BE2C (cell line): ENCODE measurements at regions not wholly inside any gene's neighbourhood (a gene's known extent, or its start where the extent isn't known, plus 50 kb on each side); places are given as distances from the start of the nearest gene placed in this dataset.

Experiments
- DNase-seq: peaks from one replicate; pipeline ENCODE4 v3.0.0-alpha.2; 2020
- H3K27me3 ChIP-seq: fragments of 250-450 bp; sonication (Bioruptor Pico); 2 replicates; pipeline ENCODE4 v1.5.1; 2020; ENCODE audit warnings: mild to moderate bottlenecking
- H3K36me3 ChIP-seq: fragments of 250-450 bp; sonication (Bioruptor Pico); 2 replicates; pipeline ENCODE4 v1.5.1; 2020; ENCODE audit warnings: mild to moderate bottlenecking
- H3K4me1 ChIP-seq: fragments of 250-450 bp; sonication (Bioruptor Pico); 2 replicates; pipeline ENCODE4 v1.5.1; 2020
- H3K4me3 ChIP-seq: 2 replicates; pipeline ENCODE4 v1.5.1; 2011; ENCODE audit warnings: low read depth, low read length
- H3K9me3 ChIP-seq: fragments of 250-450 bp; sonication (Bioruptor Pico); 2 replicates; pipeline ENCODE4 v1.5.1; 2020
- TF ChIP-seq, protein P1 (sequence below): IDR thresholded peaks from 2 replicates; pipeline ENCODE4 v1.5.1; 2012; ENCODE audit warnings: mild to moderate bottlenecking, low read depth, low read length

DNA sequence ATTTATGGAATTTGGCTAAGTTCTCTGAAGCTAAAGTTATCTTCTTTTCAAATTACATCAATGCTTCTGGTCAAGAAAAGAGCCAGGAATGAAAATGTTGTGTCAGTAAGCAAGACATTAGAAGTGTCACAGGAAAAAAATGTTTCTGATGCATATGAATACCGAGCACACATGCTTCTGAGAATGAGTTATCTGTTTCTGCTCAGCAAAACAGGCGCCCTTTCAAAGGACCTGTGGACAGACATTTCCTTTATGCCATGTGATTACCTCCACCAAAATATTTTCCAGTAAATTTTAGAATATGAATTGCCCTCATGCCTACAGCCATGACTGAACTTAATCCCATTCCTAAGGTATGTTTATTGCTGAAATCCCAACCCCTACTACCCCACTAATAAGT is 55.4 kb upstream of the RNF180 start:
- Histone ChIP-seq H3K4me1 (no peaks in the 10 kb centered on the region), H3K36me3 (no peaks in the 10 kb centered on the region), H3K4me3 (no peak overlapping the region), H3K9me3 (no peaks in the 10 kb centered on the region), H3K27me3 (0 out of 2 replicates have a peak, but pooled peaks cover 4% of the 10 kb centered on the region)
- DNase-seq, result no peak
- TF ChIP-seq, protein P1, sequence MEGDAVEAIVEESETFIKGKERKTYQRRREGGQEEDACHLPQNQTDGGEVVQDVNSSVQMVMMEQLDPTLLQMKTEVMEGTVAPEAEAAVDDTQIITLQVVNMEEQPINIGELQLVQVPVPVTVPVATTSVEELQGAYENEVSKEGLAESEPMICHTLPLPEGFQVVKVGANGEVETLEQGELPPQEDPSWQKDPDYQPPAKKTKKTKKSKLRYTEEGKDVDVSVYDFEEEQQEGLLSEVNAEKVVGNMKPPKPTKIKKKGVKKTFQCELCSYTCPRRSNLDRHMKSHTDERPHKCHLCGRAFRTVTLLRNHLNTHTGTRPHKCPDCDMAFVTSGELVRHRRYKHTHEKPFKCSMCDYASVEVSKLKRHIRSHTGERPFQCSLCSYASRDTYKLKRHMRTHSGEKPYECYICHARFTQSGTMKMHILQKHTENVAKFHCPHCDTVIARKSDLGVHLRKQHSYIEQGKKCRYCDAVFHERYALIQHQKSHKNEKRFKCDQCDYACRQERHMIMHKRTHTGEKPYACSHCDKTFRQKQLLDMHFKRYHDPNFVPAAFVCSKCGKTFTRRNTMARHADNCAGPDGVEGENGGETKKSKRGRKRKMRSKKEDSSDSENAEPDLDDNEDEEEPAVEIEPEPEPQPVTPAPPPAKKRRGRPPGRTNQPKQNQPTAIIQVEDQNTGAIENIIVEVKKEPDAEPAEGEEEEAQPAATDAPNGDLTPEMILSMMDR, result no peak

DNA sequence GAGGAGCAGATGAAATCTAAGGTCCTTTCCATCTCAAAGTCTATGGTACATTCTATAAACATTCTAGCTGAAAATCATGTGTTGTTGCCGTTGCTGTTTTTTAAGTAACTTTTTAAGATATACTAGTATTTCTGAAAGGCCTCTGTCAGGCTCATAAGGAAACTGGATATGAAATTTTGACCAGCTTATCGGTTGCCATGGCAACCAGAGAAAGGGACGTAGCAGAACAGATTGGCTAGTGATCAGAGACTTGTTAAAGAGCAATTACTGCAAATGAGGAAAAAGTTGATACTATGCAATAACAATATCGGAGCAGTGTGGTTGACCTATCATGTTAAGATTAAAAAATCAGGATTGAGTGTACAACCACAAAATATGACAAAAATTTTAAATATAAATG is 57.0 kb upstream of the RNF180 start:
- Histone ChIP-seq H3K27me3 (0 out of 2 replicates have a peak, but pooled peaks cover 4% of the 10 kb centered on the region), H3K9me3 (no peaks in the 10 kb centered on the region), H3K4me3 (no peak overlapping the region), H3K4me1 (no peaks in the 10 kb centered on the region), H3K36me3 (no peaks in the 10 kb centered on the region)
- DNase-seq, result no peak
- TF ChIP-seq, protein P1, result no peak

DNA sequence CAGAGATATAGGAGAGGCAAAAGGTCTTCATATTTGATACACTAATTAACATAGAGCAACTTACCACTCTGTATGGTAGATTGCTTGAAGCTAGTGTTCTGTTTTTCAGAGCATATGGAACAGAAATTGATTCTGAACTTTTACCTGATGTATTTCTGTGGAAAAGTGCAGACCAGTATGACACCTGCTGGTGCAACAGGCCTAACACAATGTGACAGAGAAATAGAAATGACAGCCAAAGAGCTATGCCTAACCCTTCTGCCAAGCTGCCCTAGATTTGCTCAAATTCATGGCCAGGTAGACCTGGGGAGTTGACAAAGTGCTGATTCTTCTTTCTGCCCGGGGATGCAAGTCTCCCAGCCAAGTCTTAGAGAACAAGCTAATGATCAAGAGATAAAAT is 65.4 kb upstream of the RNF180 start:
- H3K4me3 ChIP-seq, result no peak overlapping the region
- H3K36me3 ChIP-seq, result no peaks in the 10 kb centered on the region
- DNase-seq, result no peak
- no peaks in the 10 kb centered on the region for H3K9me3 ChIP-seq
- no peaks in the 10 kb centered on the region for H3K27me3 ChIP-seq
- no peaks in the 10 kb centered on the region for H3K4me1 ChIP-seq
- TF ChIP-seq, protein P1, result no peak

DNA sequence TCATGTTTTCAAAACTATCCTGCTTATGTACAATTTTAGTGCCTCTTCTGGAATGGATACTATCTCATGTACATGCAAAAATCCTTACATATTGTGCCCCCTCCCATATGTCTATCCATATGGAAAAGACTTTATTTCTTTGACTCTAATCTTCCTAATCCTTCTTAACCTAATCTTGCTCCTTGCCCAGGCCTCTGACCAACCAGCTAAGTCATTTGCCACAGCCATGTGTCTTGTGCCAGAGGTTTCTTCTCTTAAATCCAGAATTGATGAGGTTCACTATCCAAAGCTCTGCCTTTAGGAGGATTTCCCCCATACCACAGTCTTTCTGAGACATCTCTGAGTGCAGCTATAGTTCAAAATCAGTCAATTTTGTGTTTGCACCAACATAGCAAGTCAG is 68.9 kb upstream of the RNF180 start:
- TF ChIP-seq, protein P1, result no peak
- DNase-seq, result no peak
- no peaks in the 10 kb centered on the region for H3K36me3 ChIP-seq
- no peaks in the 10 kb centered on the region for H3K9me3 ChIP-seq
- H3K4me1 ChIP-seq, result no peaks in the 10 kb centered on the region
- H3K27me3 ChIP-seq, result no peaks in the 10 kb centered on the region
- H3K4me3 ChIP-seq, result no peak overlapping the region

DNA sequence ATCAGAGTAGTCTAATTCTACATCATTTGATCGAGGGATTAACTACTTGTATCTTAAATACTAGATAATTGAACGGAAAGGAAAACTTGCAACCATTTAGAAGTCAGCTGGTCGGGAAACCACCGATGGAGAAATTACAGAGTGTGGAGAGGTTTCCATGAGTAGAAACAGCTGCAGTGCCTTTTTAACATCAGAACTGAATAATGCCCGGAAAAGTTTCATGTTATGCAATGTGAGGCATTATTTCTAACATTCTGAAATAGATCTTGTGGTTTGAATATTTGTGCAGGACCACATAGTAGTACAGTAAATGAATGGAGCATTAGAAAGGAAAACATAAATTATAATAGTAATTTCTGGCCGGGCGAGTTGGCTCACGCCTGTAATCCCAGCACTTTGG is 88.1 kb upstream of the RNF180 start:
- Histone ChIP-seq H3K36me3 (no peaks in the 10 kb centered on the region), H3K9me3 (no peaks in the 10 kb centered on the region), H3K4me1 (no peaks in the 10 kb centered on the region), H3K4me3 (no peak overlapping the region), H3K27me3 (no peaks in the 10 kb centered on the region)
- TF ChIP-seq, protein P1, result no peak
- no peak for DNase-seq

DNA sequence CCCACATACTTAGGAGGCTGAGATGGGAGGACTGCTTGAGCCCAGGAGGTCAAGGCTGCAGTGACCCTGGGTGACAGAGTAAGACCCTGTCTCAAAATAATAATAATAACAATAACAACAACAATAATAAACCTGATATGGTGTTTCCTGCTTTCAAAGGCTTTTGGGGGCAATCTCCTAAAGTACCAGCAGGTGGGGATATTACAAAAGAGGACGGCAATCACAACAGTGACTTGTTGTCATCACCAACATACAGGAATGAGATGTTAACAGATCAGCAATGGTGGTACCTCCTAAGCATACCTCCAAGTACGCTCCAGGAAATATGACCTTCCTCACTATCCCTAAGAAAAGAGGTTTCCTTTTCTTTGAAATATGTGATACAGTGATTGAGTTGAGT is 91.1 kb upstream of the RNF180 start:
- Histone ChIP-seq H3K4me3 (no peak overlapping the region), H3K9me3 (no peaks in the 10 kb centered on the region), H3K4me1 (no peaks in the 10 kb centered on the region), H3K36me3 (no peaks in the 10 kb centered on the region), H3K27me3 (no peaks in the 10 kb centered on the region)
- TF ChIP-seq, protein P1, result peak; percentile 63
- no peak for DNase-seq
